DMS53 (cell line): ENCODE measurements at regions not wholly inside any gene's neighbourhood (a gene's known extent, or its start where the extent isn't known, plus 50 kb on each side); places are given as distances from the start of the nearest gene placed in this dataset.
"Not testable (repeated sequence)": the region's sequence is repeated elsewhere in the genome, so short reads cannot be mapped to it uniquely, and the experiment has no call there.

Experiments used
- DNase-seq: peaks from one replicate; lab custom pipeline; 2025; lab: John Stamatoyannopoulos, UW

DNA sequence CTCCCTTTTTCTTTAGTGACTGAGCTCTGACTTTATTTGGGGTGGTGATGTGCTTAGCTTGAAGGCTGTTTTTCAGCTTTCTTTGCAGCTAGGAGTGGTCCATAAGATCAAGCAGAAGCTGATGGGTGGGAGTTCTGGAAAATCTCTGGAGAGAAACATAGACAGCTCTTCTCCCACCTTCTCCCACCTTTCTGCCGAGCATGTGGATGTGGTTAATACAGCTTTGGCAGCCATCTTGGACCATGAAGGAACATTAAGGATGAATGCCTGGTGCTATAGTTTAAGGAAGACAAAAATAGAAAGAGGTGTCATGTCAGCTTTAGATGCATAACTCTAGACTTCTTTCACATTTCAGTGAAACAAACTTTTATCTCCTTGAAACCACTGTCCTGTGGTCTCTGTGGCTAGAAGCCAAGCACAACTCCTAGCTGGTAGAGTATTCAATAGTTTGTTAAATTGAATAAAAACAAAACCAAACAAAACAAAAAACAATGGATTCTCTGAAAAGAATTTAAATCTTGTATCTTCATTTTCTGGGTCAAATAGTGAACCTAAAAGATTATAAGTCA, 203.6 kb upstream of the SESN3 start:
- no peak for DNase-seq

DNA sequence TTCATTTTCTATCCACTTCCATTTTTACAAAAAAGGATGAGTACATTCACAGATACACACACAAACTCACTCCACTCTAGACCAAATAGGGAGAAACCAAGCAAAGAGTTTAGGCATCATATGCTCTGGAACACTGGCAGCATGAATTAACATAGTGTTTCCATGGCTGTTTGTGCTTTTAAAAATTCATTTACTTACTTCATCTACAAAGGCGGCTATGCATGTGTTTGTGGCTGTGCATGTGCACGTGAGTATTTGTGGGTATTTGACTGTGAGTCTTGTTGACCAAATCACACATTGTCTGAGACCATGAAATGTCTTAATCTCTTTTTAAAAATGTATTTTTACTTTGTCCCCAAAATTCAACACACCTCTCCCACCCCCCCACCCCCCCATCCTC, 203.0 kb upstream of the SESN3 start:
- DNase-seq = no peak

DNA sequence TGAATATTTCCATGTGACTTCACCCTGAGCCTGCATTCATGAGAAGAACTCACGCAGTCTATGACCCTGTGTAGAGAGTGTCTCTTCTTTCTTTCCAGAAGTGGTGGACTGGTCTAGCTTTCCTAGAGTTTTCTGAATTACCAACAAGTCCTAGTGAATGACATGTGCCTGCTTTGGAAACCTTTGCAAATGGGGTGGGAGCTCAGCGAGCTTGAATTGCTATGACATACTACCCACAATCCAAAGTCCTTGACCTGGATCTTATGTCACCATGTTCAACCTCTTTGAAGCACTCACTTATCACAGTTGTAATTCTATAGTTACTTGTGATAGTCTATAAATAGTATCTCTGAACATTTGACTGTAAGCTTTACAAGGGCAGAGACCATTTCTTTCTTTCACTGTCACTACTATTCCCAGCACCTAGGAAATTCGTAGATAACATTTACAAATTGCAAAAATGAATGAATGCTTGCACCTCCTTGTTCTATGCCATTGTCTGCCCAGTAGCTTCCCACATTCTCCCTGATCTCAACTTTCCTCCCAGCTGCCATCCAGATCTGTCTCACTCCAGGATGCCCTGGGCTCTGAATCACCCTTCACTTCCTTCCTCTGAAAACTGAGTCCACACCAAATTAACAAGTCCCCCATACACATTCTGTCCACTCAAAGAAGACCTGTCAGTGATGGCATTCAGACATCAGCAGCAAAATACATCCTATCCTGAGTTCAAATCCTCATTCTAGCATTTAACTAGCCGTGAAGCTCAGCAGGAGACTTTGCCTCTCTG, 201.9 kb upstream of the SESN3 start:
- no peak for DNase-seq

GRCh38 chr11:95429376-95429907, 198.4 kb upstream of the SESN3 start:
- DNase-seq = no peak

GRCh38 chr11:95426823-95427462, 195.9 kb upstream of the SESN3 start:
- DNase-seq = no peak

- peak; percentile 24 for DNase-seq
Measured at GRCh38 chr11:95419915-95420314, 188.9 kb upstream of the SESN3 start.

DNA sequence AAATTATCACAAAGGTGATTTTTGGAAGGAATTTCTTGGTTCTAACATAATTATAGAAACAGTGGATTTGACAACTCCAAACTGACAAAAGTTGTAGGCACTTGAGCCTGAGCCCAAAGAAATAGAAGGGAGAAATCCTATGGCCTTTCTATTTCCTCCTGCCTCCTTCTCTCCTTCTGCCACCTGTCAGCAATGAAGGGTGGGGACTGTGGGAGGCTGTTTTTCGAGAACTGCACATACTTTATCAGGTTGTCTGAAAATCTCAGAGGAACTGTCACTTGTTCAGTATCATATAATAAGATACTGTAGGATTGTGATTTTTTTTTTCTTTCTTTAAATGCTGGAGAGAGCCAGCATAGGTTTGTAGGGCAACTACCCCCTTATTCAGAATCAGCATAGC, 187.9 kb upstream of the SESN3 start:
- no peak for DNase-seq

DNA sequence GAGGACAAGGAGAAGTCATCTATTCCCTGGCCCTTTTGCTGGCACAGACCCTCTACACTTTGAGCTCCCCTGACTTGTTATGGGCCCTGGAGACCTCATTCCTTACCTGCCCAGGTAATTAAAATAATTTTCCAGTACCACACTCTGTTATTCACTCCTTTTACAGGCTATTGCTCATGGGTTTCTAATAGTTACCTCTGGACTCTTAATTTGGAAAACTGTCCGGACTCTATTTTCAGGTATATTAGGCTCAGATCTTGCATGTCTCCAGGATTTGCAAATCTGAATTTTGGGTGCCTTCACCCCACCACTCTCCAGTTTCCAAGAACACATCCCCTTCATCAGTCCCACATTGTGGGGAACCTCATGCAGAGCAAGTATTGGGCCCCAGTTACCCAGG, 186.8 kb upstream of the SESN3 start:
- no peak for DNase-seq

DNA sequence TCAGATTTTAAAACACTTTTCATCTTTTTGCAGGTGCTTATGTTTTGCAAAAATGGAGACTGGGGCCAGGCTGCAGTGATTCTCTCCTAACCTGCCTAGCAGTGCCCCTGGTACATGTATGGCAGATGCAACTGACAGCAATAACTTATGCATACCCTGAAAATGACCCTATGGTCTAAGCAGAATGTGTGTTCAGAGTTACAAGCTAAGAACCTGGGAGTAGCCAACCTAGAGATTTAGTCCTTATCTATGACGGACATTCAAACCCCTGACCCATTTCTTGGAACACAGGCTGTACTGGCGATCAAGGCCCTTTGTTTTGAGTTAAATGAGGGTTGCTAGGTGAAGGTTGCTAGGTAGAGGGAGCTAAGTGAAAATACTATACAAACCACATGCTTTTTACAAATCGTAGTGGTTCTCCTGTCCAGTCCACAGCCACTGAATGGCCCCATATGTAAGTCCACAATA, 184.9 kb upstream of the SESN3 start:
- peak; percentile 35 for DNase-seq

- no peak for DNase-seq
Measured at GRCh38 chr11:95414217-95414616, 183.2 kb upstream of the SESN3 start.

DNA sequence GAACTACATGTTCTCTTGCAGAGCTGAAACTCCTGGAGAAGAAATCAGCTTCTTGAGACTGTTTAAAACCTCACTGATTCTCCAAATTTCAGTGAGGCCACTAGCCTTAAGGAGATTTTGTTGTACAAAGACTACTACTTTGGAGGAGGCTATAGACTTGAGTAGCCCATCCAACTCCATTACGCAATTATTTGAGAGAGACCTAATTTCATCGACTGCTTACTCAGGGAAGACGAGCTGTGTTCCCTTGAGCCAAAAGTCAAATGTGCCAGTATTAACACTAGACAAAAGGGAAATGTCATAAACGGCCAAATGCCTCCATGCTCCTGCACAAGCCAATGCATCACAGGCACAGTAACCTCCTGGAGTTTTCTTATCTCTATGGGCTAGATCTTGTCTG, 182.8 kb upstream of the SESN3 start:
- no peak for DNase-seq

DNA sequence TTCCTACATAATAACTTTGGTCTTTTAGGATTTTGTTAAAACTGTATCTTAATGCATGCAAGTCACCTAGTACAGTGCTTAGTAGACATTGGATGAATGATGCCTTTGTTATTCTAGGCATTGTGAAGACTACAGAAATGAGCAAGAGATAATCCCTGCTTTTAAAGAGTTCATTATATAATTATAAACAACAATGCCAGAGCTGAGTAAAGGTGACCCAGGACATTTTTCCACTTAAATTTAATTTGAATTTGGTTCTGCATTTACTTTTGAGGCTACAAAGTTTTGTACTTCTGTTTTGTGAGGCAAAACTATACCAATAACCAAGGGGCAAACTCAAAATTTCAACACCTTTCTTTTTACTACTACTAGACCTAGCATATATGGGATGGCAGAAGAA, 182.0 kb upstream of the SESN3 start:
- no peak for DNase-seq

DNA sequence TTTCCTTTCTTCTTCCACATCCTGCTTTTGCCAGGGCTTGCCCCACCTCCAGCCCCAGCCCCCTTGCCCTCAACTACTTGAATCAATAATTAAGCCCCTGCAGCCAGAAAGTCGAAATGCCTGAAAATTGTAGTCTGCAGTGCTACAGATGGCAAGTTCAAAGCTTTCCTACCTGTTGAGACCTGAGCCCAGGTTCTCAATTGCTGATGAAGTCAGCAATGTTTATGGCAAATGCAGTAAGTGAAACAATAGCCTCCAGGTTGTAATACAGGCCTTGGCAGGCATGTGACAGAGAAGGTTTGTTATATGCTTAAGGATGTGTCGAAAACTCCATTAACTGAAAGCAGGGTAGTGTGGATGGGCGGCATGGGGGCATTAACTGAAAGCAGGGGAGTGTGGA, 181.1 kb upstream of the SESN3 start:
- no peak for DNase-seq

- DNase-seq = not testable (repeated sequence)
Measured at GRCh38 chr11:95410707-95411106, 179.7 kb upstream of the SESN3 start.

DNA sequence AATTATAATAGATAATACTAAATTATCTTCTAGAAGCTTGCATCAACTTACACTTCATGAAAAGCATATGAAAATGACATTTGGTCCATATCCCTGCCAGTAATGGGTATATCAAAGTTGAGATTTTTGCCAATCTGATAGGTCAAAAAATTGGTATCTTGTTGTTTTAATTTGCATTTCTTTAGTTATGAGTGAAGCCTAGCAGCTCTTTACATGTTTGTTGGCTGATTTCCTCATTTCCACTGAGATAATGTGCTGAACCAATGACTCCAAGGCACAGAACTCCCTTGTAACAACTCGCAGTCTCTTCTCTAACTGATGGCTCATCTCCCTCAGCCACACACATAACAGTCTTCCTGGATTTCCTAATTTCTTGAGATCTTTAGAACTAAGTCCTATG, 175.3 kb upstream of the SESN3 start:
- no peak for DNase-seq

DNA sequence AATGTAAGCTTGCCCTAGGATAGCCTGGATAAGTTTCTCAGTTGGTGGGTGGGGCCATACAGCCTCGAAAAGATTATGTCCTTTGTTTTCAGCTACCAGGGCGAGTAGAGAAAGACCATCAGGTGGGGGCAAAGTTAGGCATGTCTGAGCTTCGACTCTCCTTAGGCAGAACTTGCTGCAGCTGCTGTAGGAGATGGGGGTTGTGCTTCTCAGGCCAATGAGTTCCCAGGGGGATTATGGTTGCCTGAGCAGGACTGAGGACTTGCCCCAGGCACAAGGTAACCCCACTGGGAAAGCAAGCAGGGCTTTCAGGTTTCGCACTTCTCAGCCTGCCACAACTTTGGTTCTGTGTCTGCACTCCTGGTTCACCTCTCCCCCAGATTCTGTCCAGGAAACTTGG, 173.4 kb upstream of the SESN3 start:
- no peak for DNase-seq

DNA sequence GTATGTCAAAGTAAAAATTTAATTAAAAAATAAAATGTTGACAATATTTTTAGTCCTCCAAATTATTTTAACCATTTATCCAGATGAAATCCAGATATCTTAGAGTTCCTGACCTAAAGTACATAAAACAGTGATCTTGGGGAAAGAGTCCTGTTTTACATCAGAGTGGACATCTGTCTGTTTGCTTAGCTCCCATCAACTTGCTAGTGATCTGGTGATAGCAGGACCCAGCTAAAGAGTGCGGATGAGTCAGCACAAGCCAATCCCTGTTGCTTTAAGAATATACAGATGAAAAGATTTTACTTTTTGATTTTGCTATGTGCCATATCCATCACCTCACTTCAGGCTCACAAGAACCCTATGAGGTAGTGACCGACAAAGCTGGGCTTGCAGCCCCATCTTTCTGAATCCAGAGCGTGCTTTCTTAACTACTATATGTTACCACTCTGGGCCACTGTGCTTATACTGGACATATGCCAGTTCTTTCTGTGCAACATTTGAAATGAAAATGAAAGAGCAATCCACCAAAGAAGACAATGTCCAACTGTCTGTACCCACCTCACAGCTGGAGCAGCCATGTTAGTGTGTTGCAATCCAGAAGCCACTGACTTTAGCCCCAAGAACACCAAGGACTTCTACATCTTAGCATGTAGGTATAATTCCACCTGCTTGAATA, 167.6 kb upstream of the SESN3 start:
- peak; percentile 91 for DNase-seq

DNA sequence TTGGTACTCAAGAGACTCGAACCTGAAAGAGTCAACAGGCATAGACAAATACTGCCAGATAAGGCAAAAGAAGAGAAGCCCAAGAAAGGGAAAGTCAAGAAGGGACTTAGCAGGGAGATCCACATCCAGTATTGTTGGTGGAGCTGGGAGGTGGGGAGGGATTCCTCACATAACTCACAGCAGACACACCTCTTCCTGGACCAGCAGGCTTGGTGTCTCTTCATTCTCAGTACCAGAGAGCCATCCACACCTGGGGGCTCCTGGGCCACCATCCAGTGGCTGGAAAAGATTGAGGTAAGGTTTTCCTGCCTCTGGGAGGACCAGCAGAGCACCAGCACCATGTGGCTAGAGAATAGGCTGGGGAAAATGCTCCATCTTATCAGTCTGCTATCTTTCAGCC, 161.6 kb upstream of the SESN3 start:
- DNase-seq = no peak

DNA sequence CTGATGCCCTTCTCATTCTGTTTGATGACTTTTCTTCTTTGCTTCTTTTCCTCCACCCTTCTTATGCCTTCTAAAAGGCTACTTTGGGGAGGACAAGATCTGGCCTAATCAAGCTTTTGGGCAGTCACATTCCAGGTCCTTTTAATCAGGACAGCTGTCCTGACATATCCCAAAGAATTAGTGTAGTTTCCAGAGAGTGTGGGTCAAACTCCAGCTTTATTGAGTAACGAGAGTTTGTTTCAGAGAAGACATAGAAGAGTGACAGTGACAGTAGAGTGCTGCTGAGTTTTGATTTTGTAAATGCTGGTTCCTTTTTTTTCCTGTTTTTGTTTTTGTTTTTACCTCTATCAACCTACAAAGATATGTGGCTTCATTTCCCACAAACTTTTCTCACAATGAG, 158.4 kb upstream of the SESN3 start:
- DNase-seq = no peak

- no peak for DNase-seq
Measured at GRCh38 chr11:95388086-95388485, 157.1 kb upstream of the SESN3 start.

DNA sequence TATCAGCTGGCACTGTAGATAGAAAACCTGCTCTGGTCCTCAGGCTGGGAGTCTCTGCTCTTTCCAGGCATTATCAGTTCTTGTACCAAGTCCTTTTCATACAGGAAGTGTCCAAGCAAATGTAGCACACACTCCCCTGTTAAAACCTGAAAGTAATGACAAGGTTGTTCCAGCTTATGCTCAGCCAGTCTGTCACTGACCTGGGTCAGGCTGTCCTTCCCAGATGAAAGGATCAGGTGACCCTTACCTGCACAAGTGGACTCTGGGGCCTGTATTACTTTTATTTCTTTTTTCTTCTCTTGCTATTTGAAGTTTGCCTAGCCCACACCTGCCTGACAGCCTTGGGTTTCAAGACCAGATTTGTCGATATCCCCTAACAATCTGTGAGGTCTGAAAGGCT, 156.3 kb upstream of the SESN3 start:
- no peak for DNase-seq

DNA sequence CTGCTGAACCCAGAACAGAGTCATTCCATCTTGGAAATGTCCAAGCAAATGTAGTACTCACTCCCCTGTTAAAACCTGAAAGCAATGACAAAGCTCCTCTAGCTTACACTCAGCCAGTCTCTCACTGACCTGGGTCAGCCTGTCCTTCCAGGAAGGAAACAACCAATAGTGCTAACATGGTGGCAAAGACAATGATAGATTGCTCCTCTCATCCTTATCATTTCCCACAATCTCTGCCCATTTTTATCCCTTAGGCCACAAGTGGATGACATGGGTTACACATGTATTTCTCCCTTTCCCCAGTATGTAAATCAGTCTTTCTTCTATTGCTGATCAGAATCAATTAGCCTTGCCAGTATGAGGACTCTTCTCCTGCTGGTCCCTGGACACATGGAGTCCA, 154.6 kb upstream of the SESN3 start:
- DNase-seq = no peak

DNA sequence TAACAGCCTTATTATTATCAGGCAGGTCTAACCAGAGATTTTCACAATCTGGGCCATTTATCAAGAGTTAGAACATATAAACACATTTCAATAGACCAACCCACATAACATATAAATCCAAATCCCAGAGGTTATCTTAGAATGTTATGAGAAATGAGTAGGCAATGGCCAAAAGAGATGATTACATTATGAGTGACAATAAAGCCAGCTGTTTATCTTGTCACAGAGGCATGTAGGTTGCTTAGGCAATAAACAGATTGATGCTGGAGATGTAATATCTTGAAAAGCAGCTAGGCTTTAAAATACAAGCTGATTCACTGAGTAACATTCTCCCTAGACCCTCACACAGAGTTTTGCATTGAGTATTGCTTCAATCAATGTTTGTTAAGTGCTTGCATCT, 148.5 kb upstream of the SESN3 start:
- DNase-seq = peak; percentile 40
